ENCODE measurements at regions not wholly inside any gene's neighbourhood (a gene's known extent, or its start where the extent isn't known, plus 50 kb on each side); places are given as distances from the start of the nearest gene placed in this dataset.

DNA sequence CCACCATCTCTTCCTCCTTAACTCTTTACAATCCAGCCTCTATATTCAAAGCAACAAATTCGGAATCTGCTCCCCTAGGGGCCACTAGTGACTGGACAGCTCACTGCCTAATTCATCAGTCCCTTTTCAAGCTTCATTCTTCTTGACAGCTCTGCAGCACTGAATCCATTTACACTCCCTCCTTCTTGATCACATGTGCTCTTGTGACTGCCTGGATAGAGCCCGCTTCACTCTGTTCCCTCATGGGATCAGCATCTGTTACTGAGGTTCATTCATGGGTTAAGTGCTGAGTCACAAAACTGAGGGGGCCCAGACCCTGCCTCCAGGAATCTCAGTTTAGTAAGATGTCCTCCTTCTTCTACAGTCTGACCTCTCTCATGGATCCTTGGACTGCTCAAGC lies 81.5 kb downstream of the CYRIA start:
- H3K4me3 Mint-ChIP-seq: no peak overlapping the region
- no peak overlapping the region for H3K27ac Mint-ChIP-seq
- no peaks in the 10 kb centered on the region for H3K9me3 Mint-ChIP-seq (ENCODE audit: low read depth)
- H3K4me1 Mint-ChIP-seq (ENCODE audit: low read depth): no peaks in the 10 kb centered on the region
- H3K27me3 Mint-ChIP-seq: peaks cover 3% of the 10 kb centered on the region
- no peaks in the 10 kb centered on the region for H3K36me3 Mint-ChIP-seq

- Mint-ChIP-seq H3K27ac (no peak overlapping the region), H3K4me1 (ENCODE audit: low read depth) (no peaks in the 10 kb centered on the region), H3K36me3 (no peaks in the 10 kb centered on the region), H3K9me3 (ENCODE audit: low read depth) (no peaks in the 10 kb centered on the region), H3K27me3 (no peaks in the 10 kb centered on the region), H3K4me3 (no peak overlapping the region)
These were observed 84.4 kb downstream of the CYRIA start for GRCh38 chr2:16581241-16581640.

GRCh38 chr2:16578081-16578480 lies 87.6 kb downstream of the CYRIA start:
- no peak overlapping the region for H3K27ac Mint-ChIP-seq
- H3K4me1 Mint-ChIP-seq (ENCODE audit: low read depth): no peaks in the 10 kb centered on the region
- H3K9me3 Mint-ChIP-seq (ENCODE audit: low read depth): no peaks in the 10 kb centered on the region
- H3K36me3 Mint-ChIP-seq: peaks cover 2% of the 10 kb centered on the region
- H3K27me3 Mint-ChIP-seq: peaks cover 6% of the 10 kb centered on the region
- no peak overlapping the region for H3K4me3 Mint-ChIP-seq

DNA sequence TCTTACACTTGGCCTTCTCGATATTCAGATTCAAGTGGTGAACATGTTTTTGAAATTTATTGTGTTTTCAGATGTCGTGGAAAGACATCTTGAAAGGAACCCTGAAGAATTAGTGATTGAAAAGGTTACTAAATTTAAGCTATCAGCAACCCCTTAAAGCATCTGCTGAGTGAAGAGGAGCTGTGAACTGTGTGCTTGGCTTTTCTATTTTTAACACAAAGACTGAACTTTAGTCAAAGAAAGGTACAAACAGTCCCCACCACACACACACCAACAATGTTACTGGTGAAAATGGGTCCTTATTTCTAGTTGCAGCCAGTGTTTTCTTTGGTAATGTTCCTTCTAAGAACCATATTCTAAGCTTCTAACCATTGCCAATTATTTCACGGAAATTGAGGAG lies 95.1 kb downstream of the CYRIA start:
- H3K27me3 Mint-ChIP-seq: peaks cover 10% of the 10 kb centered on the region
- no peak overlapping the region for H3K4me3 Mint-ChIP-seq
- H3K9me3 Mint-ChIP-seq (ENCODE audit: low read depth): no peaks in the 10 kb centered on the region
- peaks cover 2% of the 10 kb centered on the region for H3K36me3 Mint-ChIP-seq
- H3K4me1 Mint-ChIP-seq (ENCODE audit: low read depth): no peaks in the 10 kb centered on the region
- H3K27ac Mint-ChIP-seq: no peak overlapping the region

DNA sequence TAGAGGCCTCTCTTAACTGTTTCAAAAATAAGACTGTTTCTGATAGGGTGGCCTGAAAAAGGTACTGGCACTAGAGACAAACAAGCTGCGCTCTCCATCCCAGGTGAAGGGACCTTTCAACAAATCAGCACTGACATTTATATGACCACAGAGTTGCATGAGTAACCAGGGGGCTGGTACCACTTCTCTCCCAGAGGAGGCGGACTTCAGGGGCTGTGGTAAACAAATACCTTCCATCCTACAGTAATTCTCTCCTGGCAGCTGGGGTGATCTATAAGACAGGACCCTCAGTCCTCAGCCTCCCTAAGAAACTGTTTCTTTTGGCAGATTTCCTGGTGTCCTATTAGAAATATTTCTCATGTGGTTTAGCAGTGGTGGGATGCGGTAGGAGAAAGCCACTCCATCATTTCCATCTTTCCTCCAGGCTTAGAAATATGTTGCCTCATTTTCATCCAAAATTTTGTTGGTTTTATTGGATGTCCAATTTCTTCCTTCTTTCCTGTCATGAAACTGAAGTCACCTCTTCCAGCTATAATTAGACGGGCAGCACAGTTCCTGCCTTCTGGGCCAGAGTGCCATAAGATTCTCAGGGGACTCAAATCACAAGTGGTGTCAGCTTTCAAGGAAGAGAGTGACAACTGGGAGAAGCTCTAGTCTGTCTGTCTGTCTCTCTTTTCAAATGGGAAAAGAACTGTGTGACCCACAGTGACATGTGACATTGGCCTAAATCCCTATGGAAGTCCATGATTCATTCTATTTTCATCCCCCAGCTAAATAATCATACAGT lies 96.4 kb downstream of the CYRIA start:
- peaks cover 7% of the 10 kb centered on the region for H3K27me3 Mint-ChIP-seq
- no peak overlapping the region for H3K27ac Mint-ChIP-seq
- no peak overlapping the region for H3K4me3 Mint-ChIP-seq
- H3K9me3 Mint-ChIP-seq (ENCODE audit: low read depth): no peaks in the 10 kb centered on the region
- no peaks in the 10 kb centered on the region for H3K4me1 Mint-ChIP-seq (ENCODE audit: low read depth)
- H3K36me3 Mint-ChIP-seq: no peaks in the 10 kb centered on the region

GRCh38 chr2:16566701-16567100 lies 98.9 kb downstream of the CYRIA start:
- no peaks in the 10 kb centered on the region for H3K9me3 Mint-ChIP-seq (ENCODE audit: low read depth)
- H3K36me3 Mint-ChIP-seq: no peaks in the 10 kb centered on the region
- no peak overlapping the region for H3K27ac Mint-ChIP-seq
- peaks cover 2% of the 10 kb centered on the region for H3K27me3 Mint-ChIP-seq
- H3K4me3 Mint-ChIP-seq: no peak overlapping the region
- H3K4me1 Mint-ChIP-seq (ENCODE audit: low read depth): no peaks in the 10 kb centered on the region

- H3K36me3 Mint-ChIP-seq: no peaks in the 10 kb centered on the region
- H3K27ac Mint-ChIP-seq: no peak overlapping the region
- H3K4me1 Mint-ChIP-seq (ENCODE audit: low read depth): no peaks in the 10 kb centered on the region
- H3K4me3 Mint-ChIP-seq: no peak overlapping the region
- peaks cover 2% of the 10 kb centered on the region for H3K27me3 Mint-ChIP-seq
- no peaks in the 10 kb centered on the region for H3K9me3 Mint-ChIP-seq (ENCODE audit: low read depth)
These were observed 100.2 kb downstream of the CYRIA start for GRCh38 chr2:16565481-16565880.

- no peaks in the 10 kb centered on the region for H3K9me3 Mint-ChIP-seq (ENCODE audit: low read depth)
- no peaks in the 10 kb centered on the region for H3K4me1 Mint-ChIP-seq (ENCODE audit: low read depth)
- peaks cover 4% of the 10 kb centered on the region for H3K27me3 Mint-ChIP-seq
- no peak overlapping the region for H3K27ac Mint-ChIP-seq
- H3K4me3 Mint-ChIP-seq: no peak overlapping the region
- H3K36me3 Mint-ChIP-seq: no peaks in the 10 kb centered on the region
These were observed 104.0 kb downstream of the CYRIA start for GRCh38 chr2:16561676-16562075.

- H3K36me3 Mint-ChIP-seq: no peaks in the 10 kb centered on the region
- no peak overlapping the region for H3K4me3 Mint-ChIP-seq
- no peak overlapping the region for H3K27ac Mint-ChIP-seq
- H3K27me3 Mint-ChIP-seq: peaks cover 7% of the 10 kb centered on the region
- no peaks in the 10 kb centered on the region for H3K4me1 Mint-ChIP-seq (ENCODE audit: low read depth)
- H3K9me3 Mint-ChIP-seq (ENCODE audit: low read depth): no peaks in the 10 kb centered on the region
These were observed 104.4 kb downstream of the CYRIA start for GRCh38 chr2:16561251-16561650.

DNA sequence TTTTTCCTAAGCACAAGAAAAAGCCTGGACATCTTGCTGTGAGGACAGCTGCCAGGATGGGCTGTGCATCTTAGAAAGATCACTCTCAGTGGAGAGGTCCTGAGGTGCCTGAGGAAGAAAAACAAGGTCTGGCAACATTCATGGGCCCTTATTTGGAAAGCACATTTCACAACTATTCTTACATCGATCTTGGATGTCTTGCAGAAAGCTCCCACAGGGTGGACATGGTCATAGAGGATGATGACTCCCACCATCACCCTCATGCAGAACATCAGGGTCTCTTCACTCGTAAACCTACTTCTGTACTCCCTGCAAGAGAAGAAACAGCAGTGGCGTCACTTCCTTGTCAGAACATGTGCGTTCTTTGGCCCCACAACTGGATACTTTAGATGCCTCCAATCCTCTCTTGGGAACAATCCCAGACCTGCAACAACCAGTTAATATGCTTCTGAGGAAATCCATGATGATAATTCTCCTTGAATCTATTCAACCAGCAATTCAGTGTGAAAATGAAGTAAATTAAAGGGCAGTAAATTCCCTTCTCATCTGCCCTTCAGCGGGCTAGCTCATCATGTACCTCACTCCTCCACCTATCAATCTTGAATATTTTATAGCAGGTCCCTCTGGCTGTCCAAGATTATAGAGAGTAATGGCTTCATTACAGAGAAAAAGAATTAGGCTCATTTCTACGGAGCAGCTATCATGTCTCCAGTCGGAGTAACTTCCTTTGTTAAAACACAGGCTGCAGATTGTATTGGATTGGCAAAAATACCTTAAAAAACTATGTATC lies 106.2 kb downstream of the CYRIA start:
- peaks cover 9% of the 10 kb centered on the region for H3K27me3 Mint-ChIP-seq
- H3K4me3 Mint-ChIP-seq: no peak overlapping the region
- H3K36me3 Mint-ChIP-seq: no peaks in the 10 kb centered on the region
- H3K4me1 Mint-ChIP-seq (ENCODE audit: low read depth): no peaks in the 10 kb centered on the region
- H3K9me3 Mint-ChIP-seq (ENCODE audit: low read depth): no peaks in the 10 kb centered on the region
- no peak overlapping the region for H3K27ac Mint-ChIP-seq

DNA sequence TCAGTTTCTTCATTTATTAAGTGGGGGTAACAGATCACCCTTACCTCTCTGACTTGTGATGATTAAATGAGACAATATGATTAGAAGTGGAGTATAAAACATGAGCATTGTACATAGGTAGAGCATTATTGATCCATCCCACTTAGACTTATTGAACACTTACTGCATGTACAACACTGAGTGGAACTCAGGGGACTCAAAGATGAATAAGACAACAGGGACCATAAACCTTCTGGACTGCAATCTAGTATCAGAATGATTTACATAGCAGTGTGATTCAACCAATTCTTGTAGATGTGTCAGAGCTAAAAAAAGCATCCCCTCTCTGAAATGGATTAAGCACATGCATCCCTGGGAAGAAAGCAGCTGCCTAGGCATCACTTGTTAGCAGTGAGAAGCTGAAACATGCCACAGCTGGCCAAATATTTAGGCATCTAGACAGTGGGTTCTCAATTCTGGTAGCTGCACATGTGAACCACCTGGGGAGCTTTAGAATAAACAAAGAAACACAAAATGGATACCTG lies 111.5 kb downstream of the CYRIA start:
- Mint-ChIP-seq H3K4me3 (no peak overlapping the region), H3K27ac (no peak overlapping the region), H3K4me1 (ENCODE audit: low read depth) (no peaks in the 10 kb centered on the region), H3K27me3 (peaks cover 11% of the 10 kb centered on the region), H3K9me3 (ENCODE audit: low read depth) (no peaks in the 10 kb centered on the region), H3K36me3 (no peaks in the 10 kb centered on the region)

GRCh38 chr2:16553226-16553625 lies 112.4 kb downstream of the CYRIA start:
- Mint-ChIP-seq H3K9me3 (ENCODE audit: low read depth) (no peaks in the 10 kb centered on the region), H3K4me1 (ENCODE audit: low read depth) (no peaks in the 10 kb centered on the region), H3K27me3 (peaks cover 11% of the 10 kb centered on the region), H3K36me3 (no peaks in the 10 kb centered on the region), H3K4me3 (no peak overlapping the region), H3K27ac (no peak overlapping the region)

GRCh38 chr2:16552202-16552601 lies 113.4 kb downstream of the CYRIA start:
- no peaks in the 10 kb centered on the region for H3K4me1 Mint-ChIP-seq (ENCODE audit: low read depth)
- H3K4me3 Mint-ChIP-seq: no peak overlapping the region
- no peaks in the 10 kb centered on the region for H3K36me3 Mint-ChIP-seq
- no peak overlapping the region for H3K27ac Mint-ChIP-seq
- H3K9me3 Mint-ChIP-seq (ENCODE audit: low read depth): no peaks in the 10 kb centered on the region
- H3K27me3 Mint-ChIP-seq: peaks cover 11% of the 10 kb centered on the region

GRCh38 chr2:16548036-16548435 lies 117.6 kb downstream of the CYRIA start:
- Mint-ChIP-seq H3K27ac (no peak overlapping the region), H3K27me3 (peaks cover 5% of the 10 kb centered on the region), H3K4me1 (ENCODE audit: low read depth) (no peaks in the 10 kb centered on the region), H3K36me3 (no peaks in the 10 kb centered on the region), H3K4me3 (no peak overlapping the region), H3K9me3 (ENCODE audit: low read depth) (no peaks in the 10 kb centered on the region)

- H3K4me1 Mint-ChIP-seq (ENCODE audit: low read depth): no peaks in the 10 kb centered on the region
- H3K4me3 Mint-ChIP-seq: no peak overlapping the region
- no peaks in the 10 kb centered on the region for H3K36me3 Mint-ChIP-seq
- no peaks in the 10 kb centered on the region for H3K9me3 Mint-ChIP-seq (ENCODE audit: low read depth)
- peaks cover 2% of the 10 kb centered on the region for H3K27me3 Mint-ChIP-seq
- H3K27ac Mint-ChIP-seq: no peak overlapping the region
These were observed 119.4 kb downstream of the CYRIA start for GRCh38 chr2:16546128-16546754.

Measured in activated naive CD8-positive, alpha-beta T cell (primary cell).